MCF 10A (cell line): ENCODE measurements at regions not wholly inside any gene's neighbourhood (a gene's known extent, or its start where the extent isn't known, plus 50 kb on each side); places are given as distances from the start of the nearest gene placed in this dataset.

Experiments
- BruUV-seq: library from RNA; stranded (reverse); fragments of 400-500 nt; replicated peaks from 2 replicates; lab custom pipeline; 2021; lab: Mats Ljungman, UMichigan
- CTCF ChIA-PET: fragments of 300-600 bp; sonication (Branson Sonifier 250); formaldehyde crosslinking; extraction: SDS; loops from one replicate; lab custom pipeline; 2021; ENCODE audit warnings: antibody characterized with exemption, inconsistent platforms; lab: Yijun Ruan, JAX
- POLR2A ChIA-PET: fragments of 300-600, 350-650 bp; sonication (Branson Sonifier 250); formaldehyde crosslinking; extraction: SDS; loops from one replicate; lab custom pipeline; 2020; ENCODE audit warnings: antibody characterized with exemption, inconsistent platforms; lab: Yijun Ruan, JAX
- DNase-seq: peaks from one replicate; pipeline ENCODE4 v3.0.0-alpha.2; 2018; ENCODE audit not compliant: unreplicated experiment
- H3K27ac Mint-ChIP-seq: one replicate; pipeline ENCODE4 v1.8.0; 2022; ENCODE audit warnings: mild to moderate bottlenecking, low read depth, mixed read lengths; ENCODE audit not compliant: unreplicated experiment
- H3K27me3 Mint-ChIP-seq: one replicate; pipeline ENCODE4 v1.8.0; 2022; ENCODE audit warnings: mixed read lengths; ENCODE audit not compliant: insufficient read depth, unreplicated experiment
- H3K36me3 Mint-ChIP-seq: one replicate; pipeline ENCODE4 v1.8.0; 2022; ENCODE audit warnings: mild to moderate bottlenecking, moderate library complexity, mixed read lengths; ENCODE audit not compliant: insufficient read depth, unreplicated experiment
- H3K4me1 Mint-ChIP-seq: one replicate; pipeline ENCODE4 v1.8.0; 2022; ENCODE audit warnings: mixed read lengths; ENCODE audit not compliant: insufficient read depth, unreplicated experiment
- H3K4me3 Mint-ChIP-seq: one replicate; pipeline ENCODE4 v1.8.0; 2022; ENCODE audit warnings: mild to moderate bottlenecking, moderate library complexity, mixed read lengths; ENCODE audit not compliant: unreplicated experiment
- H3K9me3 Mint-ChIP-seq: one replicate; pipeline ENCODE4 v1.8.0; 2022; ENCODE audit warnings: mixed read lengths; ENCODE audit not compliant: unreplicated experiment
- intact Hi-C: fragments of 100-400 bp; cut with micrococcal nuclease; formaldehyde crosslinking; loops from 2 replicates; pipeline ENCODE4 v1.14.1; 2022
- TF ChIP-seq, protein P1 (sequence below): fragments of 200-600 bp; IDR thresholded peaks from one replicate; pipeline ENCODE4 v1.8.0; 2022; ENCODE audit warnings: antibody characterized with exemption, mild to moderate bottlenecking; ENCODE audit not compliant: unreplicated experiment

DNA sequence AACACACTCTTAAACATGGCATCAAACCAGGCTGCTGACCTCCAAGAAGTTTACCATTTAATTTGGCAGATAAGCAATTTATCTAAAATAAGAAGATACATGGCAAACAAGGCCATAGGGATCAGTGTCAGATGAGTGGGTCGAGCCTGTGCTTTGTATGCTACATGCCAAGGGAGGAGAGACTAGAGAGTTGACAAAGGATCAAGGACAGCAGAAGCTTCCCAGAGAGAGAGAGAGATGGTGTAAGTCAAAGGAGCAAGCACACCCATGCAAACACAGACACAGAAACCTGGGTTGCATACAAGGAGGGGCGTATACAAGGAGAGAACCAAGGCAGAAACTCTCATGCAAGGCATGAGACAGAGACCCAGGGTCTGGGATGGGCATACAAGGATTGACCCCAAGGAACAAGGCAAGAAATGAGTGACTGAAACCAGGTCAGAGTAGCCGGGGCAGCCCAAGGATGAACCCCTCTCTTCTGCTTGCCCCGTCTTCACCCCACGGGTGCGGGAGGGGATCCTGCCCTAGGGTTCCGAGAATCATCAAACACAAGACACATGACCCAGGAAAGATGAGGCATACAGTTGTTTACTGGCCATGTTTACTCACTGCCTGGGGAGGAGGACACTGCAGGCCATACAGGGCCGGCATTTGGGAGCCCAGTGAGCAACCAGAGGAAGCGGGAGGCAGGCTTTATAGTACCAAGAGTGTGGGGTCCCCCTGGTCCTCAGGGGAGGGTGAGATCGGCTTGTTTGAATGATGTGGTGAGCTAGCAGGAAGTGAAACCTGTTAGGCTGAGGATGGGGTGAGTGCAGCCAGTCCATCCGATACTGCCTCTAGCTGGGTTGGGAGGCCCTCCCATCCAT, 529.2 kb upstream of the ID2 start:
- ChIA-PET POLR2A (no interaction called here), CTCF (no interaction called here)
- Mint-ChIP-seq H3K9me3 (peaks cover 18% of the 10 kb centered on the region), H3K4me1 (peaks cover 6% of the 10 kb centered on the region), H3K27ac (no peak overlapping the region), H3K36me3 (peaks cover 5% of the 10 kb centered on the region), H3K27me3 (no peaks in the 10 kb centered on the region), H3K4me3 (no peak overlapping the region)
- no TSS peak for BruUV-seq
- intact Hi-C loops = no loop called here
- TF ChIP-seq, protein P1, sequence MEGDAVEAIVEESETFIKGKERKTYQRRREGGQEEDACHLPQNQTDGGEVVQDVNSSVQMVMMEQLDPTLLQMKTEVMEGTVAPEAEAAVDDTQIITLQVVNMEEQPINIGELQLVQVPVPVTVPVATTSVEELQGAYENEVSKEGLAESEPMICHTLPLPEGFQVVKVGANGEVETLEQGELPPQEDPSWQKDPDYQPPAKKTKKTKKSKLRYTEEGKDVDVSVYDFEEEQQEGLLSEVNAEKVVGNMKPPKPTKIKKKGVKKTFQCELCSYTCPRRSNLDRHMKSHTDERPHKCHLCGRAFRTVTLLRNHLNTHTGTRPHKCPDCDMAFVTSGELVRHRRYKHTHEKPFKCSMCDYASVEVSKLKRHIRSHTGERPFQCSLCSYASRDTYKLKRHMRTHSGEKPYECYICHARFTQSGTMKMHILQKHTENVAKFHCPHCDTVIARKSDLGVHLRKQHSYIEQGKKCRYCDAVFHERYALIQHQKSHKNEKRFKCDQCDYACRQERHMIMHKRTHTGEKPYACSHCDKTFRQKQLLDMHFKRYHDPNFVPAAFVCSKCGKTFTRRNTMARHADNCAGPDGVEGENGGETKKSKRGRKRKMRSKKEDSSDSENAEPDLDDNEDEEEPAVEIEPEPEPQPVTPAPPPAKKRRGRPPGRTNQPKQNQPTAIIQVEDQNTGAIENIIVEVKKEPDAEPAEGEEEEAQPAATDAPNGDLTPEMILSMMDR = no peak
- DNase-seq = no peak

DNA sequence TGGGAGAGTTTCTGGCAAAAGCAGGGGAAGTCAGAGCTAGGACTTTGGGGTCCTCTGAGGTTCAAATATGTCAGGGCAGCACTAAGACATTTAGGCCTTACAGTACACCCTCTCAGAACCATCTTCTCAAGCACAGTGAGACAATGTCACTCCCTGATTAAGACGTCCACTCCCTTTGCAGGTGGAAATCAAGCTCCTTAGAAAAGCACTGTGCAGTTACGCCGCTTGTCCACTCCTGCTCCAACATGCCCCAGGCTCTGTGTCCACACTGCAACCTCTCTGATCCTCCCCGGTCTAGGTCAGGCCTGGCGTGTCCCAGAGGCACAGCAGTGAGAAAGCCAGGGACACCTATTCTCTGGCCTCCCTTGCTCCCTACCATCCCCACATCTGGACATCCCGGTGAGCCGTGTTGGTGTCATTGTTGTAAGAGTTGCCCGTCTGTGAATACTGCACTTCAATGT, 528.6 kb upstream of the ID2 start:
- intact Hi-C loops = no loop called here
- Mint-ChIP-seq H3K9me3 (peaks cover 18% of the 10 kb centered on the region), H3K36me3 (peaks cover 5% of the 10 kb centered on the region), H3K27ac (no peak overlapping the region), H3K27me3 (no peaks in the 10 kb centered on the region), H3K4me1 (peaks cover 6% of the 10 kb centered on the region), H3K4me3 (no peak overlapping the region)
- BruUV-seq = no TSS peak
- no peak for DNase-seq
- ChIA-PET POLR2A (interaction anchor here (0.8 kb wide), 1 partner anchor 490 kb away, joined by 3 read pairs; no protein-coding TSS in a partner anchor), CTCF (interaction anchor here (0.7 kb wide), 1 partner anchor 343 kb away, joined by 4 read pairs; no protein-coding TSS in a partner anchor)
- TF ChIP-seq, protein P1 = no peak

DNA sequence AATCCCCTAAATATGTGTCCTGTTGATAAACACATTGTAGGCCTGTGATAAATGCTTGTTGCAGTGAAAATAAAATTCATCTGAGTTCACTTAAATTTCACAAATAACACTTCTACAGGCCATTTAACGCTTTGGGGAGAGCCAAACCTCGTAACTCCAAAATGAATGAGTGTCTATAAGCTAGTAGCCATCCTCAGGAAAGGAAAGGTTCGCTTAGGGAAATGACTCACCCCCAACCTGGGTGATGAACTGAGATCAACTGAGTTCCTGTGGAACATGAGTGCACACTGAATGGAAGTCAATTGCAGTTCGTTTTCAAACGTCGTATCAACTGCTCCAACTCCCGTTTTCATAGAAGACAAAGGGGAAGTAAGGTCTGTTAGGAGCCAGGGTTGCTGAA, 527.6 kb upstream of the ID2 start:
- Mint-ChIP-seq H3K4me3 (no peak overlapping the region), H3K4me1 (no peaks in the 10 kb centered on the region), H3K27me3 (no peaks in the 10 kb centered on the region), H3K9me3 (peaks cover 23% of the 10 kb centered on the region), H3K36me3 (peaks cover 5% of the 10 kb centered on the region), H3K27ac (no peak overlapping the region)
- CTCF ChIA-PET = no interaction called here
- POLR2A ChIA-PET = no interaction called here
- TF ChIP-seq, protein P1 = no peak
- intact Hi-C loops = no loop called here
- no TSS peak for BruUV-seq
- DNase-seq = no peak

DNA sequence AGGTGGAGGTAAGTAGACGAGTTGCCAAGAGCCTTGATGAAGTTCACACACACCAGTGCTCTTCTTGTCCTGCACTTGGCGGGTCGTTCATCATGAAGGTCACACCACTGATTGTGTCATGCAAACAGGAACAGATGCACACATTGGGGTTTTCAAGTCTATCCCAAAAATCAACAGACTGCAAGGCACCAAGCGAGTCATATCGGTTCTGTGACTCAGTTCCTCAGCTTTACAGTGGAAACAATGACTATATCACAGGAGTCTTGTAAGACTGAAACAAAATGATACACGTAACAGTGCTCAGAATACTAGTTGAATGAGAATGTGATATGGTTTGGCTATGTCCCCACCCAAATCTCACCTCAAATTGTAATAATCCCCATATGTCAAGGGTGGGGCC, 526.9 kb upstream of the ID2 start:
- intact Hi-C loops = no loop called here
- H3K36me3 Mint-ChIP-seq = peaks cover 5% of the 10 kb centered on the region
- TF ChIP-seq, protein P1 = no peak
- CTCF ChIA-PET = no interaction called here
- H3K4me1 Mint-ChIP-seq = no peaks in the 10 kb centered on the region
- DNase-seq = no peak
- H3K9me3 Mint-ChIP-seq = peaks cover 24% of the 10 kb centered on the region
- H3K27me3 Mint-ChIP-seq = no peaks in the 10 kb centered on the region
- BruUV-seq = no TSS peak
- POLR2A ChIA-PET = no interaction called here
- H3K27ac Mint-ChIP-seq = no peak overlapping the region
- H3K4me3 Mint-ChIP-seq = no peak overlapping the region
